ENCODE measurements at regions not wholly inside any gene's neighbourhood (a gene's known extent, or its start where the extent isn't known, plus 50 kb on each side); places are given as distances from the start of the nearest gene placed in this dataset.
"Not testable (repeated sequence)": the region's sequence is repeated elsewhere in the genome, so short reads cannot be mapped to it uniquely, and the experiment has no call there.

GRCh38 chr3:160098261-160098908 is 109.8 kb downstream of the IL12A start:
- DNase-seq: no peak

GRCh38 chr3:160098926-160099626 is 110.4 kb downstream of the IL12A start:
- DNase-seq: no peak

DNA sequence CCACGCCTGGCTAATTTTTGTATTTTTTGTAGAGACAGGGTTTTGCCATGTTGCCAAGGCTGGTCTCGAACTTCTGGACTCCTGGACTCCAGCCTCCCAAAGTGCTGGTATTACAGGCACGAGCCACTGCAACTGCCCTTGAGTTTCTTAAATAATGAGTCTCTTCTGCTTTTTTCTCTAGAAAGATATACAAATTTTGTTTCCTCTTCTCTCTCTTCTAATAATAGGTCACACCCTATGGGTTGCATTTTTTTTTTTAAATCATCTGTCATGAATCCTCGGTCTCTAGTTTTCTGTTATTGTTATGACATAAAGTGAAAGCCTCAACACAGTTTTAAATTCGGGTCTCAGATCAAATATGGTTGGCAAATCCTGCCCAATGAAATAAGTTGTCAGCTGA is 111.2 kb downstream of the IL12A start:
- DNase-seq: no peak

DNA sequence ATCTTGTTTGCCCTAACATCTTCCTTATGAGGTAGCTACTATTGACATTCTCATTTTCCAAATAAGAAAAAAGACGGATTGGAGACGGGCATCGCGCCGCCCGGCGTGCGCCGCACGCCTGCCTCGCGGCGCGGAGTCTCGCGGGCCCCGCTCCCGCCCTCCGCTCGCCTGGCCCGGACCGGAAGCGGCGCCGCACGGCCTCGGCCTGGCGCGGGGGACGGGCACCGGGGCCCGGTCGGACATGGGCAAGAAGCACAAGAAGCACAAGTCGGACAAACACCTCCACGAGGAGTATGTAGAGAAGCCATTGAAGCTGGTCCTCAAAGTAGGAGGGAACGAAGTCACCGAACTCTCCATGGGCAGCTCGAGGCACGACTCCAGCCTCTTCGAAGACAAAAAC is 112.0 kb downstream of the IL12A start:
- no peak for DNase-seq

DNA sequence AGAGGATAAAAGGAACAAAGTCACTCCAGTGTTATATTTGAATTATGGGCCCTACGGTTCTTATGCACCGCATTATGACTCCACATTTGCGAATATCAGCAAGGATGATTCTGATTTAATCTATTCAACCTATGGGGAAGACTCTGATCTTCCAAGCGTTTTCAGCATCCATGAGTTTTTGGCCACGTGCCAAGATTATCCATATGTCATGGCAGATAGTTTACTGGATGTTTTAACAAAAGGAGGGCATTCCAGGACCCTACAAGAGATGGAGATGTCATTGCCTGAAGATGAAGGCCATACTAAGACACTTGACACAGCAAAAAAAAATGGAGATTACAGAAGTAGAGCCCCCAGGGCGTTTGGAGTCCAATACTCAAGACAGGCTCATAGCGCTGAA is 113.4 kb downstream of the IL12A start:
- DNase-seq: not testable (repeated sequence)

GRCh38 chr3:160103397-160103796 is 114.8 kb downstream of the IL12A start:
- DNase-seq: no peak

DNA sequence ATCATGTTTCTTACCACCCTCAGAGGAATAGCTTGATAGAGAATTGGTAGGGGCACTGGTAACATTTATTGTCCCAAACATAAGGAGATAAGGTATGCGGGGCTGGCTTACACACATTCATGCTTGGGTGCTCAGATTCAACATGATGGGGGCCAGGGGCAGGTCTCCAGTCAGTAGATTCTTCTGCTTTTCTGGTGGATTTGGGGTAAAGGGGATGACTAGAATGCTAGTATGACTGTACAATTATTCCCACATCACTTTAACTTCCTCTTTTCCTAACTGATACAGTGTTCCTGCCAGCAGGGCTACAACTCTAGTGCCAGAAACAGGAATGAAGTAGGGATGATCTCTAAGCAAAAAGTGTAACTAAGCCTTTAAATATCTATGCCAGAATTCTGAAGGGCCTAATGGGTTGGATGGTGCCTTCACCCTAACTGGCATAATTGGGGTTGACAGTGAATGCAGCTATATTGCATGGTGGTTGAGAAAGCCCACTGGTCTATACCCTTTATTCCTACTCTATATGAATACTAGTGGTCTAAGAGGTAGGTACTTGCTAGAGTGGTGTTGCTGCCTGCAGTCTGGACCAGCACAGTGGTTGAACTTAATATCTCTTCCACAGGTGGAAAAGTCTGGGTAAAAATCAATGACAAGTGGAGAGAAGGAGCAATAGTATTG is 117.4 kb downstream of the IL12A start:
- DNase-seq: no peak

- DNase-seq: no peak
Measured at GRCh38 chr3:160106905-160107861, 118.0 kb upstream of the C3orf80 start.

GRCh38 chr3:160108362-160108761 is 116.9 kb upstream of the C3orf80 start:
- no peak for DNase-seq

DNA sequence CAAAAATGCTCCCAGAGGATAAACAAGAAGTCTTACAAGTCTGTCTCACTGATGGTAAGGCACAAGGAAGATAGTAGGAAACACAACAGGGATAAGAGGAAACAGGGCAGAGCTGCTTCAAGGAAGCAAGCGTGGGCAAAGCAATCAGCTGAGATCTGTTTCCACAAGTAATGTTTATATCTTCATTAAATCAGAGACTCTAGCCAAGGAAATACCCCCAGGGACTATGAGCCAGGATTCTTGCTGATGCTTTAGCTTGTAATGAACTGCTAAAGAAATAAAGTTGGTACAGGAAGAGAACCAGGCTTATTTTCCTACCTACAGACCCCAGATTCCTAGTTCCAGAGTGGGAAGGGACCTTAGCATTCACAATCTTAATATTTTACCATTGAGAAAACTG is 112.7 kb upstream of the C3orf80 start:
- no peak for DNase-seq

DNA sequence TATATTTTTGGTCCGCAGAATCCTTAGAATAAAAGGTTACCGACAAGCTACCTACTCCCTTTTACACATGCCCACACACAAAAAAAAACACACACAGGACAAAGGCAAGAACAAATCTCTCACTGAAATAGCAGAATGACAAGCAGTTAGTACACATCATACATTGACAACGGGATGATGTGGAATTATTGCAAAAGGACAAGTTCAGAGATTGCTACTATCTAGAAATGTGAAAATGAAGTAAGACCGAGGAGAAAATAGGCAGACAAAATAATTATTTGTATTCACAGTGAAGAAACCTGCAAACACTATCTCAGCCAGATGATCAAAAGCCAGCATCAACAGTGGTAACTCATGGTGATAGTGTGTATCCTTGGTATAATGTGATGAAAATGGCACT is 112.2 kb upstream of the C3orf80 start:
- DNase-seq: no peak

DNA sequence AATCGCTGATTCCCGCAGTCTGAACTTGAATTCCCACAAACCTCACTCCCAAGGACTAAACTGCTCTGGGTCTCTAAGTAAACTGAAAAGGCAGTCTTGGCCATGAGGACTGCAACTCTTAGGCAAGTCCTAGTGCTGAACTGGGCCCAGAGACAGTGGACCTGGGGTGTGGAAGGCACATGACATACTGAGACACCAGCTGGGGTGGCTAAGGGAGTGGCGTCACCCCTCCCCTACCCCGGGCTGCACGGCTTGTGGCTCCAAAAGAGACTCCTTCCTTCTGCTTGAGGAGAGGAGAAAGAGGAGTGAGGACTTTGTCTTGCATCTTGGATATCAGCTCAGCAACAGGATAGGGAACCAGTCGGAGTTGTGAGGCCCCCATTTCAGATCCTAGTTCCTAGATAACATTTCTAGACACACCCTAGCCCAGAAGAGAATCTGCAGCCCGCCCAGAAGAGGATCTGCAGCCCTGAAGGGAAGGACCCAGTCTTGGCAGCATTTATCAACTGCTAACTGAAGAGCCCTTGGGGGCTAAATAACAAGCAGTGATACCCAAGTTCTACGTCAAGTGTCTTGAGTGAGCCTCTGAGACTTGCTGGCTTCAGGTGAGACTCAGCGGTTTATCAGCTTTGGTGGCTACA is 110.7 kb upstream of the C3orf80 start:
- DNase-seq: no peak

DNA sequence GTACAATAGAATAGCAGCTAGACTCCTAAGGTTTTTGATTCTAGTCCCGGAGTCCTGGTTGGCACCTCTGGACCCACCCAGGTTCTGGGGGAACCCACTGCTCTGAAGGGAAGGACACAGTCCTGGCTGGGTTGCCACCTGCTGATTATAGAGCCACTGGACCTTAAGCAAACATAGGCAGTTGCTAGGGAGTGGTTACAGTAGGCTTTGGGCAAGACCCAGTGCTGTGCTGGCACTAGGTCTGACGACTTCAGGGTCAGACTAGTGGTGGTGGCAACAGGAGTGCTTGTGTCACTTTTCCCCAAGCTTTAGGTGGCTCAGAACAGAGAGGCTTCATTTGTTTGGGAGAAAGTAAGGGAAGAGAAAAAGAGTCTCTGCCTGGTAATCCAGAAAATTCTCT is 109.8 kb upstream of the C3orf80 start:
- DNase-seq: no peak

- DNase-seq: no peak
Measured at GRCh38 chr3:160124224-160124623, 101.0 kb upstream of the C3orf80 start.

DNA sequence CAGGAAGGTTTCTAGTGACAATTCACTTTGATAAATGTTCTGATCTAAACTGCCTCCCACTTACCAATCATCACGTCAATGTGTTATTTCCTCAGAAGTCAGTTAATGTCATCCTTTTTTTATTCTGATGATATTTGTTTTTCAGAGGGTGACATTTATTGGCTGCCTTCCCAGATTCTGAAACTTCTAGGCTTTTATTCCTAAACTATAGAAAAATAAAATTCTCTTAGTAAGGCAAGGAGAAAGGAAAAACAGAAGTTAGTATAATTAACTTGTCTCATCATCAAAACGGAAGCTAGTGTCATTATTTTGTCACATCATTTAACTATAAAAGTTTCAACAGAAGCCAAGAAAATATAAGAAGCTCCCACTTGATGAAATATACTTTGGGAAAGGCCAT is 100.0 kb upstream of the C3orf80 start:
- DNase-seq: no peak

DNA sequence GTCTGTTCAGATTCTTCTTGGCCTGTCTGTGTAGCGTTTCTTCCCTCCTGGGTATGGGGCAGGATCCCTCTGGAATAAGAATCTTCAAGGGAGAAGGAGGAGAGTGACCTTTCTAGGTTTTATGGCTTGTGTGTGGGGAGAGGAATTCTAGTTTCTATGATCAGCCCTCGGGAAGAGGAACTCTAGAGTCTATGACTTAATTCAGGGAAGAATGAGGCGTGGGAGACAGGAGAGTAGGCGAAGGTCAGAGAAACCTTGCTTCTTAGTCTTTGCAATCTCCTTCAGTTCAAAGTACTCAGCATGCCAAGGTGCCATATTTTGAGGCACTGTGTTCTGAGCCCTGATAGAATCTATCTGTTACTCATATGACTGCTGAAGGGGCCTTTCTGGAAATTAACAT is 99.2 kb upstream of the C3orf80 start:
- no peak for DNase-seq

GRCh38 chr3:160126761-160127160 is 98.5 kb upstream of the C3orf80 start:
- DNase-seq: no peak

DNA sequence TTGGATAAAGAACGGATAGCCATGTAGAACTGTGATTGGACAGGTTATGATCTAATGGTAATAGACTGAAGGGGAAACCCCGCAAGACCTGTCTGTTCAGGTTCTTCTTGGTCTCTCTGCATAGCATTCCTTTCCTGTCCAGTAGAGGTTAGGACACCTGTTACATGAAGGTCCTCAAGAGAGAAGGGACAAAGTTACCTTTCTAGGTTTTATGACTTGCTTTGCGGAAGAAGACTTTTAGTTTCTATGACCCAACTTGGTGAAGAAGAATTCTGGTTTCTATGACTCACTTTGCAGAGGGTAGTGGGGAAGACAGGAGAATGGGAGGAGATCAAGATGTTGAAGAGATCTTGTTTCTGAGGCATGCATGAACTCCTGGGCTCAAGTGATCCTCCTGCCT is 97.9 kb upstream of the C3orf80 start:
- no peak for DNase-seq

GRCh38 chr3:160128056-160128455 is 97.2 kb upstream of the C3orf80 start:
- DNase-seq: no peak

- DNase-seq: no peak
Measured at GRCh38 chr3:160129459-160130061, 95.7 kb upstream of the C3orf80 start.

GRCh38 chr3:160130071-160130470 is 95.2 kb upstream of the C3orf80 start:
- no peak for DNase-seq

GRCh38 chr3:160130950-160131349 is 94.3 kb upstream of the C3orf80 start:
- DNase-seq: no peak
